ENCODE measurements at regions not wholly inside any gene's neighbourhood (a gene's known extent, or its start where the extent isn't known, plus 50 kb on each side); places are given as distances from the start of the nearest gene placed in this dataset.
A peak's percentile ranks its signal among the peaks of the same experiment; 100 is the strongest.

- no peak for DNase-seq
Observed at GRCh38 chr5:105977163-105977562, 1693.6 kb downstream of the EFNA5 start.

GRCh38 chr5:105970919-105971318, 1699.8 kb downstream of the EFNA5 start:
- Histone ChIP-seq H3K9me3 (no peaks in the 10 kb centered on the region), H3K27me3 (no peaks in the 10 kb centered on the region), H3K36me3 (no peaks in the 10 kb centered on the region), H3K4me3 (no peak overlapping the region)
- DNase-seq, result no peak

More at GRCh38 chr5:105977163-105977562, 1693.6 kb downstream of the EFNA5 start:
- no peaks in the 10 kb centered on the region for H3K27me3 ChIP-seq
- no peaks in the 10 kb centered on the region for H3K36me3 ChIP-seq
- H3K9me3 ChIP-seq, result no peaks in the 10 kb centered on the region
- H3K4me3 ChIP-seq, result no peak overlapping the region

- no peak for DNase-seq
- no peaks in the 10 kb centered on the region for H3K9me3 ChIP-seq
- H3K27me3 ChIP-seq, result no peaks in the 10 kb centered on the region
- H3K36me3 ChIP-seq, result no peaks in the 10 kb centered on the region
- no peak overlapping the region for H3K4me3 ChIP-seq
Observed at GRCh38 chr5:105968981-105969380, 1701.8 kb downstream of the EFNA5 start.

GRCh38 chr5:105963696-105964255, 1707.0 kb downstream of the EFNA5 start:
- H3K4me3 ChIP-seq, result no peak overlapping the region
- no peaks in the 10 kb centered on the region for H3K36me3 ChIP-seq
- DNase-seq, result no peak
- no peaks in the 10 kb centered on the region for H3K9me3 ChIP-seq
- no peaks in the 10 kb centered on the region for H3K27me3 ChIP-seq

GRCh38 chr5:105961572-105961971, 1709.2 kb downstream of the EFNA5 start:
- H3K27me3 ChIP-seq, result no peaks in the 10 kb centered on the region
- H3K36me3 ChIP-seq, result no peaks in the 10 kb centered on the region
- H3K9me3 ChIP-seq, result no peaks in the 10 kb centered on the region
- no peak for DNase-seq
- H3K4me3 ChIP-seq, result no peak overlapping the region

- H3K9me3 ChIP-seq, result no peaks in the 10 kb centered on the region
- peak; percentile 32 for DNase-seq
- no peak overlapping the region for H3K4me3 ChIP-seq
- no peaks in the 10 kb centered on the region for H3K36me3 ChIP-seq
- no peaks in the 10 kb centered on the region for H3K27me3 ChIP-seq
Observed at GRCh38 chr5:105956456-105957196, 1714.1 kb downstream of the EFNA5 start.

- no peak overlapping the region for H3K4me3 ChIP-seq
- H3K27me3 ChIP-seq, result no peaks in the 10 kb centered on the region
- no peaks in the 10 kb centered on the region for H3K36me3 ChIP-seq
- no peaks in the 10 kb centered on the region for H3K9me3 ChIP-seq
- no peak for DNase-seq
Observed at GRCh38 chr5:105954341-105954740, 1716.4 kb downstream of the EFNA5 start.

- no peak for DNase-seq
- Histone ChIP-seq H3K9me3 (no peaks in the 10 kb centered on the region), H3K4me3 (no peak overlapping the region), H3K27me3 (no peaks in the 10 kb centered on the region), H3K36me3 (no peaks in the 10 kb centered on the region)
Observed at GRCh38 chr5:105953616-105954015, 1717.1 kb downstream of the EFNA5 start.

- H3K27me3 ChIP-seq, result no peaks in the 10 kb centered on the region
- no peaks in the 10 kb centered on the region for H3K36me3 ChIP-seq
- no peaks in the 10 kb centered on the region for H3K9me3 ChIP-seq
- no peak overlapping the region for H3K4me3 ChIP-seq
- no peak for DNase-seq
Observed at GRCh38 chr5:105952875-105953274, 1717.9 kb downstream of the EFNA5 start.

- no peak overlapping the region for H3K4me3 ChIP-seq
Observed at GRCh38 chr5:105947461-105947860, 1723.3 kb downstream of the EFNA5 start.

GRCh38 chr5:105945203-105945972, 1725.3 kb downstream of the EFNA5 start:
- Histone ChIP-seq H3K36me3 (no peaks in the 10 kb centered on the region), H3K27me3 (no peaks in the 10 kb centered on the region), H3K4me3 (no peak overlapping the region), H3K9me3 (no peaks in the 10 kb centered on the region; the same call in 1 of the 2 replicates)
- DNase-seq, result no peak

More at GRCh38 chr5:105947461-105947860, 1723.3 kb downstream of the EFNA5 start:
- Histone ChIP-seq H3K9me3 (no peaks in the 10 kb centered on the region; the same call in 1 of the 2 replicates), H3K36me3 (no peaks in the 10 kb centered on the region), H3K27me3 (no peaks in the 10 kb centered on the region)
- DNase-seq, result no peak

GRCh38 chr5:105940181-105940580, 1730.6 kb downstream of the EFNA5 start:
- no peak overlapping the region for H3K4me3 ChIP-seq
- no peak for DNase-seq
- peaks cover 10% of the 10 kb centered on the region for H3K9me3 ChIP-seq
- H3K36me3 ChIP-seq, result no peaks in the 10 kb centered on the region
- H3K27me3 ChIP-seq, result no peaks in the 10 kb centered on the region

- H3K27me3 ChIP-seq, result no peaks in the 10 kb centered on the region
- no peaks in the 10 kb centered on the region for H3K36me3 ChIP-seq
- peaks cover 12% of the 10 kb centered on the region; the same call in 1 of the 2 replicates for H3K9me3 ChIP-seq
- DNase-seq, result no peak
- no peak overlapping the region for H3K4me3 ChIP-seq
Observed at GRCh38 chr5:105934171-105934570, 1736.6 kb downstream of the EFNA5 start.

GRCh38 chr5:105931881-105932421, 1738.8 kb downstream of the EFNA5 start:
- DNase-seq, result no peak
- Histone ChIP-seq H3K36me3 (no peaks in the 10 kb centered on the region), H3K4me3 (no peak overlapping the region), H3K27me3 (no peaks in the 10 kb centered on the region), H3K9me3 (peaks cover 3% of the 10 kb centered on the region; the same call in 1 of the 2 replicates)

- Histone ChIP-seq H3K36me3 (no peaks in the 10 kb centered on the region), H3K9me3 (no peaks in the 10 kb centered on the region; the same call in 1 of the 2 replicates)
- DNase-seq, result no peak
Observed at GRCh38 chr5:105929858-105930257, 1740.9 kb downstream of the EFNA5 start.

GRCh38 chr5:105924366-105924765, 1746.4 kb downstream of the EFNA5 start:
- Histone ChIP-seq H3K4me3 (no peak overlapping the region), H3K9me3 (no peaks in the 10 kb centered on the region), H3K36me3 (no peaks in the 10 kb centered on the region), H3K27me3 (no peaks in the 10 kb centered on the region)
- no peak for DNase-seq

More at GRCh38 chr5:105929858-105930257, 1740.9 kb downstream of the EFNA5 start:
- Histone ChIP-seq H3K4me3 (no peak overlapping the region), H3K27me3 (no peaks in the 10 kb centered on the region)

- no peak overlapping the region for H3K4me3 ChIP-seq
- H3K36me3 ChIP-seq, result no peaks in the 10 kb centered on the region
- H3K27me3 ChIP-seq, result no peaks in the 10 kb centered on the region
Observed at GRCh38 chr5:105922574-105922973, 1748.2 kb downstream of the EFNA5 start.

More at GRCh38 chr5:105922574-105922973, 1748.2 kb downstream of the EFNA5 start:
- H3K9me3 ChIP-seq, result no peaks in the 10 kb centered on the region
- no peak for DNase-seq

All from MG63 (cell line).